ENCODE measurements at regions not wholly inside any gene's neighbourhood (a gene's known extent, or its start where the extent isn't known, plus 50 kb on each side); places are given as distances from the start of the nearest gene placed in this dataset.

GRCh38 chr5:68669864-68670575, 423.8 kb upstream of the SLC30A5 start:
- Histone ChIP-seq H3K4me1 (ENCODE audit: control insufficient read depth in 2 of 3, insufficient read depth in 2 of 3, low read depth in 1 of 3, low read length in 3 of 3) (peaks cover 7 to 47% (median 12%) of the 10 kb centered on the region in 3 donors), H3K9me3 (ENCODE audit: control insufficient read depth in 2 of 3, insufficient read depth in 1 of 3, low read length in 3 of 3) (no peaks in the 10 kb centered on the region), H3K36me3 (ENCODE audit: control insufficient read depth in 2 of 3, insufficient read depth in 3 of 3, low read length in 3 of 3) (no peaks in the 10 kb centered on the region), H3K4me3 (ENCODE audit: low read length in 3 of 3) (no peak overlapping the region), H3K27ac (ENCODE audit: low read depth in 2 of 2, low read length in 2 of 2) (no peak overlapping the region), H3K9ac (ENCODE audit: low read length in 3 of 3) (no peak overlapping the region), H3K27me3 (ENCODE audit: control insufficient read depth, insufficient read depth, low read length) (no peaks in the 10 kb centered on the region)
- no peak for TF ChIP-seq CTCF (IDR thresholded peaks at IDR 0.05; ENCODE audit: borderline replicate concordance, extremely low read depth, insufficient read depth)
- intact Hi-C loops (cut with DNase I), result no loop called here
- FAIRE-seq (no peak), DNase-seq (no peak)

GRCh38 chr5:68673106-68673822, 420.6 kb upstream of the SLC30A5 start:
- Histone ChIP-seq H3K4me3 (ENCODE audit: low read length in 3 of 3) (peak overlapping the region in 2 of 3 donors; percentile 23 to 32), H3K4me1 (ENCODE audit: control insufficient read depth in 2 of 3, insufficient read depth in 2 of 3, low read depth in 1 of 3, low read length in 3 of 3) (peaks cover 7 to 49% (median 7%) of the 10 kb centered on the region in 3 donors), H3K27ac (ENCODE audit: low read depth in 2 of 2, low read length in 2 of 2) (peak overlapping the region; percentile 87 to 90), H3K36me3 (ENCODE audit: control insufficient read depth in 2 of 3, insufficient read depth in 3 of 3, low read length in 3 of 3) (no peaks in the 10 kb centered on the region), H3K9ac (ENCODE audit: low read length in 3 of 3) (peak overlapping the region in 1 of 3 donors; percentile 59), H3K9me3 (ENCODE audit: control insufficient read depth in 2 of 3, insufficient read depth in 1 of 3, low read length in 3 of 3) (no peaks in the 10 kb centered on the region), H3K27me3 (ENCODE audit: control insufficient read depth, insufficient read depth, low read length) (no peaks in the 10 kb centered on the region)
- peak; percentile 38 for FAIRE-seq
- intact Hi-C loops (cut with DNase I), result no loop called here
- TF ChIP-seq CTCF (IDR thresholded peaks at IDR 0.05; ENCODE audit: borderline replicate concordance, extremely low read depth, insufficient read depth), result no peak
- peak in 4 of 5 donors; percentile 64 to 84 (median 72) for DNase-seq

GRCh38 chr5:68673823-68674180, 420.0 kb upstream of the SLC30A5 start:
- H3K36me3 ChIP-seq (ENCODE audit: control insufficient read depth in 2 of 3, insufficient read depth in 3 of 3, low read length in 3 of 3), result no peaks in the 10 kb centered on the region
- peak overlapping the region in 1 of 3 donors; percentile 32 for H3K4me3 ChIP-seq (ENCODE audit: low read length in 3 of 3)
- FAIRE-seq, result no peak
- TF ChIP-seq CTCF (IDR thresholded peaks at IDR 0.05; ENCODE audit: borderline replicate concordance, extremely low read depth, insufficient read depth), result no peak
- intact Hi-C loops (cut with DNase I), result no loop called here
- peak overlapping the region; percentile 87 to 90 for H3K27ac ChIP-seq (ENCODE audit: low read depth in 2 of 2, low read length in 2 of 2)
- no peaks in the 10 kb centered on the region for H3K27me3 ChIP-seq (ENCODE audit: control insufficient read depth, insufficient read depth, low read length)
- H3K9me3 ChIP-seq (ENCODE audit: control insufficient read depth in 2 of 3, insufficient read depth in 1 of 3, low read length in 3 of 3), result no peaks in the 10 kb centered on the region
- peaks cover 7 to 47% (median 7%) of the 10 kb centered on the region in 3 donors for H3K4me1 ChIP-seq (ENCODE audit: control insufficient read depth in 2 of 3, insufficient read depth in 2 of 3, low read depth in 1 of 3, low read length in 3 of 3)
- DNase-seq, result no peak
- H3K9ac ChIP-seq (ENCODE audit: low read length in 3 of 3), result peak overlapping the region in 1 of 3 donors; percentile 59

All from kidney (tissue), 13 donors.